ENCODE measurements at regions not wholly inside any gene's neighbourhood (a gene's known extent, or its start where the extent isn't known, plus 50 kb on each side); places are given as distances from the start of the nearest gene placed in this dataset.

DNA sequence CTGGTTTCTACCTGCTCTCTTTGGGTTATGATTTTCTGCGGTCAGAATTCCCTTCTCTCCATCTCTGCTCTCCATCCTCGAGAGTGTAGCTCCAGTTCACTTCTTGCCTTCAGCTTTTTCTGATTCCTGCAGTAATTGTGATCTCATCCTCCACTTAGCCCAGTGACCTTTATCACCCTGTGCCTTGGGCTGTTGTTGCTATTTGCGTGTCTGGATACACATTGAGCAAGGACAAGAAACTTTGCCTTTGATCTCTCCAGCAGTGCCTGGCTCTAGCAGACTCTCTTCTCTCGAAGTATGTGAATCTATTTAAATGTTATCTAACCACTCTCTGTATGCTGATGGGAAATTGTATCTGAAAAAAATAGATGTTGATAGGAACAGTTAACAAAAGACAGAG, 76.4 kb upstream of the MARK1 start:
- Histone ChIP-seq H3K27ac (ENCODE audit: control insufficient read depth, insufficient read depth, low read length) (no peak overlapping the region), H3K4me1 (ENCODE audit: control insufficient read depth, extremely low read depth, insufficient read depth, low read length) (no peaks in the 10 kb centered on the region), H3K9me1 (ENCODE audit: control insufficient read depth, extremely low read depth, insufficient read depth, low read length) (no peaks in the 10 kb centered on the region), H3K27me3 (ENCODE audit: control insufficient read depth, extremely low read depth, insufficient read depth, low read length) (peaks cover 6% of the 10 kb centered on the region), H2AFZ (ENCODE audit: control insufficient read depth, low read length) (no peak overlapping the region), H3K4me3 (ENCODE audit: control insufficient read depth in 2 of 3, extremely low read depth in 1 of 3, insufficient read depth in 2 of 3, low read depth in 1 of 3, low read length in 3 of 3) (no peak overlapping the region), H4K20me1 (ENCODE audit: control insufficient read depth, extremely low read depth, insufficient read depth, low read length) (no peaks in the 10 kb centered on the region), H3K79me2 (ENCODE audit: control insufficient read depth, insufficient read depth, low read length) (no peaks in the 10 kb centered on the region), H3K4me2 (ENCODE audit: control insufficient read depth, extremely low read depth, insufficient read depth, low read depth, low read length) (no peak overlapping the region), H3K9me3 (ENCODE audit: control insufficient read depth, low read depth, low read length) (no peaks in the 10 kb centered on the region), H3K9ac (ENCODE audit: control insufficient read depth, extremely low read depth, insufficient read depth, low read length) (no peak overlapping the region), H3K36me3 (ENCODE audit: control insufficient read depth in 2 of 2, extremely low read depth in 1 of 2, insufficient read depth in 2 of 2, low read length in 2 of 2) (no peaks in the 10 kb centered on the region)
- dilution Hi-C loops (cut with MboI; ENCODE audit: extremely low pct_ligation_motif_present, low sequenced_read_pairs): no loop called here
- no peak for TF ChIP-seq EZH2 (IDR thresholded peaks at IDR 0.05; ENCODE audit: low read length)
- TF ChIP-seq, protein P1, sequence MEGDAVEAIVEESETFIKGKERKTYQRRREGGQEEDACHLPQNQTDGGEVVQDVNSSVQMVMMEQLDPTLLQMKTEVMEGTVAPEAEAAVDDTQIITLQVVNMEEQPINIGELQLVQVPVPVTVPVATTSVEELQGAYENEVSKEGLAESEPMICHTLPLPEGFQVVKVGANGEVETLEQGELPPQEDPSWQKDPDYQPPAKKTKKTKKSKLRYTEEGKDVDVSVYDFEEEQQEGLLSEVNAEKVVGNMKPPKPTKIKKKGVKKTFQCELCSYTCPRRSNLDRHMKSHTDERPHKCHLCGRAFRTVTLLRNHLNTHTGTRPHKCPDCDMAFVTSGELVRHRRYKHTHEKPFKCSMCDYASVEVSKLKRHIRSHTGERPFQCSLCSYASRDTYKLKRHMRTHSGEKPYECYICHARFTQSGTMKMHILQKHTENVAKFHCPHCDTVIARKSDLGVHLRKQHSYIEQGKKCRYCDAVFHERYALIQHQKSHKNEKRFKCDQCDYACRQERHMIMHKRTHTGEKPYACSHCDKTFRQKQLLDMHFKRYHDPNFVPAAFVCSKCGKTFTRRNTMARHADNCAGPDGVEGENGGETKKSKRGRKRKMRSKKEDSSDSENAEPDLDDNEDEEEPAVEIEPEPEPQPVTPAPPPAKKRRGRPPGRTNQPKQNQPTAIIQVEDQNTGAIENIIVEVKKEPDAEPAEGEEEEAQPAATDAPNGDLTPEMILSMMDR (optimal IDR thresholded peaks at IDR 0.05 in 1 of 3, IDR thresholded peaks at IDR 0.05 in 1 of 3, conservative IDR thresholded peaks at IDR 0.05 in 1 of 3; ENCODE audit: extremely low read depth in 1 of 3, insufficient read depth in 2 of 3, low read length in 3 of 3): no peak
- FAIRE-seq: no peak
- no peak for DNase-seq (ENCODE audit: low read depth, low spot score)

GRCh38 chr1:220450927-220451326, 77.0 kb upstream of the MARK1 start:
- no peak for TF ChIP-seq EZH2 (IDR thresholded peaks at IDR 0.05; ENCODE audit: low read length)
- TF ChIP-seq, protein P1 (optimal IDR thresholded peaks at IDR 0.05 in 1 of 3, IDR thresholded peaks at IDR 0.05 in 1 of 3, conservative IDR thresholded peaks at IDR 0.05 in 1 of 3; ENCODE audit: extremely low read depth in 1 of 3, insufficient read depth in 2 of 3, low read length in 3 of 3): no peak
- Histone ChIP-seq H2AFZ (ENCODE audit: control insufficient read depth, low read length) (no peak overlapping the region), H3K9me3 (ENCODE audit: control insufficient read depth, low read depth, low read length) (no peaks in the 10 kb centered on the region), H3K9me1 (ENCODE audit: control insufficient read depth, extremely low read depth, insufficient read depth, low read length) (no peaks in the 10 kb centered on the region), H3K4me2 (ENCODE audit: control insufficient read depth, extremely low read depth, insufficient read depth, low read depth, low read length) (no peak overlapping the region), H3K79me2 (ENCODE audit: control insufficient read depth, insufficient read depth, low read length) (no peaks in the 10 kb centered on the region), H3K27ac (ENCODE audit: control insufficient read depth, insufficient read depth, low read length) (no peak overlapping the region), H3K27me3 (ENCODE audit: control insufficient read depth, extremely low read depth, insufficient read depth, low read length) (peaks cover 6% of the 10 kb centered on the region), H3K9ac (ENCODE audit: control insufficient read depth, extremely low read depth, insufficient read depth, low read length) (no peak overlapping the region), H4K20me1 (ENCODE audit: control insufficient read depth, extremely low read depth, insufficient read depth, low read length) (no peaks in the 10 kb centered on the region), H3K4me3 (ENCODE audit: control insufficient read depth in 2 of 3, extremely low read depth in 1 of 3, insufficient read depth in 2 of 3, low read depth in 1 of 3, low read length in 3 of 3) (no peak overlapping the region), H3K36me3 (ENCODE audit: control insufficient read depth in 2 of 2, extremely low read depth in 1 of 2, insufficient read depth in 2 of 2, low read length in 2 of 2) (no peaks in the 10 kb centered on the region), H3K4me1 (ENCODE audit: control insufficient read depth, extremely low read depth, insufficient read depth, low read length) (no peaks in the 10 kb centered on the region)
- no peak for DNase-seq (ENCODE audit: low read depth, low spot score)
- dilution Hi-C loops (cut with MboI; ENCODE audit: extremely low pct_ligation_motif_present, low sequenced_read_pairs): no loop called here
- no peak for FAIRE-seq
